NCI-H446 (cell line): ENCODE measurements at regions not wholly inside any gene's neighbourhood (a gene's known extent, or its start where the extent isn't known, plus 50 kb on each side); places are given as distances from the start of the nearest gene placed in this dataset.
A peak's percentile ranks its signal among the peaks of the same experiment; 100 is the strongest.
"Not testable (repeated sequence)": the region's sequence is repeated elsewhere in the genome, so short reads cannot be mapped to it uniquely, and the experiment has no call there.

Source experiments
- DNase-seq, 2 experiments: peaks; one replicate each; lab custom pipeline; 2025; lab: John Stamatoyannopoulos, UW

DNA sequence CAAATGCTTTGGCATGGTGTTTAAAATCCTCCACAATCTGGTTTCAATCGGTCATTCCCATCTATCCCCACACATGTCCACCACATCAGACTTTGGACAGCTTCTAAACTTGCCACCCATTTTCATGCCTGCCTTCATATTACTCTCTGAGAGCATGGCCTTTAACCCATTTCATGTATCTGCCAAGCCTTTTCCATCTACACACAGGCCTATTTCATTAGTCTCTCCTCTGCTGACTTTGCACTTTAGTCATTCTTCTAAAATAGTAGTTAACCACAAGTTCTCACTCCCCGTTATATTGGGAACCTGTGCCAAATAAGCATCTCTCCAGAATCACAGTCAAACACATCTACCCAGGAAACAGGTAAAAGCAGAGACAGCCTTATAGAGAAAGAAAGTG lies 142.2 kb downstream of the MZT1 start:
- no peak for DNase-seq

DNA sequence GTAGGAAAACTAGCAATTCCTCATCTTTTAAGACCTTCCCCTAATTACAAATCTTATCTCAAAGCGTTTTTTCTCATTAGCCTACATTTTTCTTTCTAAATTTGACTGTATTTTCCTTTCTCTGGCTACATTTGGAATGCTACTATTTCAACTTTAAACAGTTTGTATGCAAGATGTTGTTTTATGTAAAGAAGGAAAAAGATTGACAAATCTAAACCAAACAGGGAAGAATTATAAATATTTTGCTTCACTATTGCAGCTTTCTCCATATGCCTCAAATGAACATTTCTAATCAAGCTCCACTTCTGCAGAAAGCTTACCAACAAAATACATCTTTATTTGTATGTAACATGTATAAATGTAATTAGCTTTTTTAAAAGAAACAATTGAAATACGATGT lies 156.2 kb downstream of the MZT1 start:
- no peak for DNase-seq

DNA sequence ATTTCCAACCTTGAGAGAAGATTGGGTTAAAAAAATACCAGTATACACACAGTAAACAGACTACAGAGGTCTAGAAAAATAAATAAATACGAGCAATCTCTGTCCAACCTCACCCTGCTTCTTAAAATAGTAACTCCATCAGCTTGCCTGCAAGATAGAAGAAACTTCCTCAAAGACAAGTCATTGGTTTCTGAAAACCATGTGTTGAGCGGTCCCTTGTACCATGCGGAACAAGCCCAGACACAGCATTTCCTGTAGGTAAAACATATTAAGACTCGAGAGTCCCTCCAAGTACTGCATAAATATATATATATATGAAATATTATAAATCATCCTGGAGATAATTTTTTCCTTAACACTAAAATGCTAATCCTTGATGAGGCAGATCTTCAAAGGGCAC lies 157.4 kb downstream of the MZT1 start:
- no peak for DNase-seq

DNA sequence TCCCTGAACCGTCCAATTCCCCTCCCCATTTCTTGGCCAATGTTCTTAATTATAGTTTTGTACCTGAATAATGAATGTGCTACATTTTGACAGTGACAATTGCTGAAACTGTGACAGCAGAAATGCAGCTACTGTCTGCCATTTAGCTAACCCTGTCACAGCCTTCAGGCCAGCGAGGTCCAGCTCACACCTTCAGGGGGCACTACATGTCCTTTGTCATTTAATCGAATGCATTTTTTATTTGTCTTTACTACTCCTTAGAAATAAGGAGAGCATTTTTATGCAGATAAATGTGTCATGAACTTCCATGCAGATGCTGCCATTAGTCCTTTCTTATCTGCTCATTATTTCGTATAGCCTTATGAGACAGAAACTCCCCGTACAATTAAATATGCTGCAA lies 159.9 kb downstream of the MZT1 start:
- no peak for DNase-seq

DNA sequence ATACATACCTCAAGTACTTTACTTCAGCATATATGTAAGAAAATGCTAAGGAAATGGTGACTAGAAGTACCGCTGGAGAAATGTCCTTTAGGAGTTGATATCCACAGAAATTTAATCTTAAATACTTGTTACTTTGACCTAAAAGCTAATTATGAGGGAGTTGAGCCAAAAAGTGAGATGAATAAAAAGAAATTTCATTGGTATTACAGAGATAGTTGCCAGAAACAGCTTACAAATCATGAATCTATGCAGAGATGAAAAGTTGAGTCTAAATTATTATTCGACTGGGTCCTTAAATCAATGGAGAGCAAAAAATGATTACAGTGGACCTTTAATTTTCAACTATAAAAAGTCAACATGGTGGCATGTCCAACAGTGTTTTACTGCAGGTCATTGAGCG lies 160.9 kb downstream of the MZT1 start:
- no peak for DNase-seq

DNA sequence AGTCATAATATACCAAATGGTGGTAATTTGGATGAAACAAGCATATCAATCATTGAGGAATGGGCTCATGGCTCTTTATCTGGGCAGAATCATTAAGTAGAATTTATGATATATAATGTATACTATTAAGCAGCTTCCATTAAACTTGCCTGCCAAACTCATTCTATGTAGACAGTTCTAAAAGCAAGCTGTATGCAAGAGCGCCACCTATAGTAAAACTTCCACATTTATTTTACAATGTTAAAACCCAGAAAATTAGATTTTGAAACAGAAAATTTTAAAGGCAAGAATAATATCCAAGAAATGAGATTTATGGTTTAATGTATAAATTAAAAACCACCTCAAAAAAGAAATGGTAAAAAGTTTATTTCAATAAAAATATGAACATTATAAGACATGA lies 161.5 kb downstream of the MZT1 start:
- peak in 1 of 2 experiments; percentile 10 for DNase-seq

DNA sequence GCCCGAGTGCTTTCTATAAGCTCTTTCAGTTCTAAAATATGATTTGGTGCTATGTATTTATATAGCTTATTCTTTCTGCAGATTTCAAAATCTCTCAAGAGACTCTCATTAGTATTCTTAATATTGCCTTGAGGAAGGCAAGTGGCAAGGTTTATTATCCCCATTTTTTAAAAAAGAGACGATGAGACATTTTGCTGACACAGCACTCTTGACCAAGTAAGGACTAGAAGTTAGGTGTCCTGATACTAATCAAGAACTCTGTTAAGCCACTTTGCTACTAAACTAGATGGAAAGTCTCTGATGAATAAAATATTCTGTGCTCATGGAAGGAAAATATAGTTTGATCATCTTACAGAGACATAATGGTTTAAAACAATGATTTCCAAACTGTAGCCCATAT lies 164.7 kb downstream of the MZT1 start:
- DNase-seq, result no peak

DNA sequence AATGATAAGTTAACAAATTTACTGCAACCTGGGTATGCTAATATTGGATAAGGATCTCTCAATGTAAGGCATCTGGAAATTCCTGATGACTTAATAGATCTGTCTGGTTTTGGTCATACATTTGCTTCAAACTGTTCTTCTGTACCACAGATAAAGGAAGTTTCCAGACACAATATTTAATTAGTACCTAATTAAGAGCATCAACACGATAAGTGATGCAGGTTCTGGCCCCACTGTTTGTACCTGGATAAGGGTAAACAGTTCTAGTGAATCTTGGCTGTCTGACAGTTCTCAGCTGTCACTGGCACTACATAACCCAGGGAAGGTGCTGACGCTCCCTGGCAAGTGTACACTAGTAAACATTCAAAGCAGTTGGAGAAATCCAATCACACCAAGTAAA lies 165.6 kb downstream of the MZT1 start:
- no peak for DNase-seq

DNA sequence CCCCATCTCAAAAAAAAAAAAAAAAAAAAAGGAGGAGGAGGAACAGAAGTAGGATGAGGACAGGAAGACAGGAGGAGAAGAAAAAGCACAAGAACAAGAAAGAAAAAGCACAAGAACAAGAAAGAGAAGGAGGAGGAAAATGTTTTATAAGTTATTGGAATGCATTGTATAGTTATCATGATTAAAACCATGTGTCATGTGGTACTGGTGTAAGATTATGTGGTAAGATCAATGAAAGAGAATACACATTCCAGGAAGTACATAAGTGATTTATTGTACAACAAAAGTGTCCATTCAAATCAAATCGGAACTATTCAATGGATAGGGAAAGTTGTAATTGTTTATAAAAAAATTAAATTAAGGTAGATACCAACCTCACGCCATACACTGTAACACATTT lies 167.7 kb downstream of the MZT1 start:
- DNase-seq, result no peak

DNA sequence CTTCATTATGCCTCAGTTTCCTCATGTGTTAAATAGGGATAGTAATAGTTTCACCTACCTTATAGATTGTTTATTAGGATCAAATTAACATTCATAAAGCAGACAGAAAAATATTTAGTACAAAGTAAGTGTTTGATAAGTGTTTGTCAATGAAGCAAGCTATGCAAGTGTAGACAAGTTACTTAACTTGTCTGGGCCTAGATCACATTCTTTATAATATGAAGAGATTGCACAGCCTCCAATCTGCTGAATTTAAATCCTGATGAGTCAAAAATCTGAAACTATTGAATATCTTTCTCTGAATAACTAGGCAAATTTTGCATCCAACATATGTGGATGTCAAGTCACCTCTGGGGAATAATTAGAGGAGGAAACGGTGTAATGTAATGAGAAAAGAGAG lies 170.5 kb downstream of the MZT1 start:
- DNase-seq, result no peak

DNA sequence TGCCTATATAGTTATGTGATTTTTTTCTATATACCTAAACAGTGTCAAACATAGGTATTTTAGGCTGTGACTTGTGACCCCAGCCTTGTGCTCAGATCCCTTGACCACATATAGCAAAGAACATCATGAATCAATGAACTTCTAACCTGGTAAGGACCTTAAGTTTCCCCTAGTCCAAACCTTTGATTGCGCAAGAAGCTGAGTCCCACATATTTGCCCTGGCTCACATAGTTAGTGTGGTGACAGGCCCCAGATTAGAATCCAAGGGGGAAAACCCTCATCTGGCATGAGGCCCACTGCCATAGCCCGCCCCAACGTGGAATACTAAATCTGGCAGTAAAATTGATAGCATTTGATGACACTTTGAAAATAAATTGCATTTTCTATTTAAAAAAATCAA lies 171.8 kb downstream of the MZT1 start:
- no peak for DNase-seq

DNA sequence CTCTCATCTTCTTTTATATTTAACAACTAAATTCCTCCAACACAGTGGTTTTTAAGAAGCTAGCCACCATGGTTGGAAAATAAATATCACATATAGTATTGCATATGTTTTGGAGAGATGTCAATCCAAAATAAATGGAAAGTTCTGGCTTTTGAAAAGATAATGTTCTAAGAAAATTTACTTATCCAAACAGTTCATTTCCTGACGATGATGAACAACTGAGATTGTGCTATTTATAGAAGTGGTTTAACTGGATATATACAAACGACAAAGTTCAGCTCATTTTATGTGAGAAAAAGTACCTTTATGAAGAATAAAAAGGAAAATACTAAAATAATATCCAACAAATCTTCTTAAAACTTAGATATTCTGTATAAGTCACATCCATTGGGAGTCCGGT lies 174.7 kb downstream of the MZT1 start:
- DNase-seq, result no peak

DNA sequence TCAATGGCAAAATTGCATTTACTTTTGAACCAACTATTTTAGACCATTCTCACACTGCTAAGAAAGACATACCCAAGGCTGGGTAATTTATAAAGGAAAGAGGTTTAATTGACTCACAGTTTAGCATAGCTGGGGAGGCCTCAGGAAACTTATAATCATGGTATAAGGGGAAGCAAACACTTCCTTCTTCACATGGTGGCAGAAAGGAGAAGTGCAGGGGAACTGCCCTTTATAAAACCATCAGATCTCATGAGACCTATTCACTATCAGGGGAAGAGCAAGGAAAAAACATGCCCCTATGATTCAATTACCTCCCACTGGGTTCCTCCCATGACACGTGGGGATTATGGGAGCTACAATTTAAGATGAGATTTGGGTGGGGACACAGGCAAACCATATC lies 181.5 kb downstream of the MZT1 start:
- DNase-seq, result not testable (repeated sequence)

DNA sequence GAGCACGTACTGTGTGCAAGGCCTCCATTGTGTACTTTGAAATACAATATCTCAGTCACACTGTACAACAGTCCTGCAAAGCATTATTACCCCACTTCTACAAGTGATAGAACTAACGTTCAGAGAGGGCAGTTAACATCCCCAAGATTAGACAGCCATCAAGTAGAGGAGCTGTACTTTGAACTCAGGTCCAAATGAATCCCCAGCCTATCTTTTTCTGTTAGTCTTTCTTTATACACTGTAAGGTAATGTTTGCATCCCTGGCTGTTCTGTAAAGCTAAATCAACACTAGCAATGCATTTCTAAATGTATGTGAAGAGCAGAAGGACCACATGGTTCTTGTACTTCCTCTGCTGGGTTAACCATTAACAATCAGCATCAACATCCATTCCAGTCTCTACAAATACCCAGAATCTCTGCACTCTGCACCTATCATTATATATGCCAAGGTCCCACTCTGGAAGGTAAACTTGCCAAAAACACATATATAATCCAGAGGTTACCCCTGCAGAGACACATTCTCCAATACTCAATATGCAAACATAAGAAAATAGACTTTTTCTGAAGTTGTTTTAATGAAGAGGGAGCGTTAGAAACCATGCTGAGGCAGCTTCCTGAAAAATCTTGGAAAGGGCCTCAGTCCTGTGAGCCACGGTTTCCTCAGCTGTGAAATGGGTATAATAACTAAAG lies 182.3 kb downstream of the MZT1 start:
- DNase-seq, result no peak

DNA sequence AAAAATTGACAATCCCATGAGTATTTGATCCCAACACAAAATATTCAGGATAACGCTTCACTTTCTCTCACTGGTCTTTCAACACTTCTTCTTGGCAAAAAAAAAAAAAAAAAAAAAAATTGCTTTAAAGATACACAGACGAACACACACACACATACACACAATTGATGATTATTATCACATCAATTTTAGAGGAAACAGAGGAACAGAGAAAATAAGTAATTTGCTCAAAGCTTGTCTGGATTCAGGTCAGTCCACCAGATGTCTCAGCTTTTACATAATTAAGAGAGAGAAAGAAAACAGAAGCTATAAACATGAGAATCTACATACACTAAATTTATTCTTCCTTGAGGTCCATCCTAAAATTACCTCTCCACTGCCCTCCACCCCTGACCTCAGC lies 183.4 kb downstream of the MZT1 start:
- DNase-seq, result no peak

DNA sequence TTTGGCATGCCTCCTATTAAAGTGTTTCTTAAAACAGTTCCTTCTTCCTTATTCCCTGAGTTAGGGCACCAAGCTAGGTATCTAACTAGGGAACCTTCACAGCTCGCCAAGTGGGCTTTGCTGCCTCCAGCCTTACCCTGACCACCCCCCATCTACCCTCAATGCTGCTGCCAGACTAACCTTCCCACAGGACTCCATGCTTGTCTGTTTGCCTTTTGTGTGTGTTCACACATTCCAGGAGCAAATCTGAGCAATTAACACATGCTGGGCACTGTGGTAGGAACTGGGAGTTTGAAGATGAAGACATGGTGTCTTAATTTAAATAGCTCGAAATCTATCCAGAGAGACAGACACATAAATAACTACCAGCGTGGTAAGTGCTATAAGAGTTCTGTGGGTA lies 185.2 kb downstream of the MZT1 start:
- DNase-seq, result no peak

DNA sequence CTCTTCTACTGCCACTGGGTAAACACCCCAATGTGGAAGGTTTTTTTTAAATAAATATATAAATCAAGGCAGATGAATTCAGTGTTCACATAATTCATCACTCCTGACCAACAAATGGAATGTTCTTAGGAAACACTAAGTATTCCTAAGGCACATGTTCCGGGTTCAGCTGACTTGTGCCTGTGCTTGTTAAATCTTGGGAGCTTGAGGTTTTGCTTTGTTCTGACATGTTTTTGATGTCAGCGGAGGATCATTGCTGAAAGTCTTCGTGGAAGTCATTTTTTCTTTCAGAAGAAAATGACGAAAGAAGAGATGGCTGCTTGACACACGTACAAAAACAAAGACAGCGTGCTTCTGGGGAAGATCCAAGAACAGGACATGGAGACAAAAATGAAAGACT lies 185.8 kb downstream of the MZT1 start:
- DNase-seq, result no peak

DNA sequence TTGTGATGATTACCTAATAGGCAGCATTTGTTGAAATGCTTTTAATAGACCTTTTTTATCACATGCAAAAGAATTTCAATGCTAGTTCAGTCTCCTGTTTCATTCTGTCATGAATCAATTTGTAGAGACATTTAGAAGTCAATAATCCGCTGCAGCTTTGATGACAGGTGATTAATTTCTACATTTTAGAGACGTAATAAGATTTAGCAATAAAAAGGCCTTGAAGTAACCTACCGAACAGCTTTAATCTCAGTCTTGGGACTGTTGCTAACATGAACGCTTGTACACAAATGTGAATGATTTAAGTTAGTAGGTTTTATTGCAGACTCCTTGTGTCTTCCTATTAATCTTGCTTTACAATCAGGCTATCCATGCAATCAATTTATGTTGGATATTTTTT lies 186.5 kb downstream of the MZT1 start:
- DNase-seq, result no peak

DNA sequence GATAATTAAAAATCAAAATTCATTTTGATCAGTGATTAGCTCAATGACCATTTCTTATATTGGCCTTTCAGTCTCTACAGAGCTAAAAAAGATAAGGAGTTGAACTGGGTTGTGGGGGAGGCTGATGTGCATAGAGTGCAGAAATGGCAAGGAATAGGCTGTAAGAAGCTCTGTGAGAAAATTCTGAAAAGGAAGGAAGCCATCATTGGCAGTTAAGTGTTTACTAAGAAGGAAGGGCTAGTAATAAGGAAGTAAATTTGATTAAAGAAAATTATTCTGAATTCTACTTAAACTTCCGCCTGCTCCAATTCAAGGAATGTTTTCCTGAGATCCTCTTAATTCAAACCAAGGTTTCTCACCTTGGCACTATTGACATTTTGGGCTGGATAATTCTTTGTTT lies 187.5 kb downstream of the MZT1 start:
- DNase-seq, result no peak

DNA sequence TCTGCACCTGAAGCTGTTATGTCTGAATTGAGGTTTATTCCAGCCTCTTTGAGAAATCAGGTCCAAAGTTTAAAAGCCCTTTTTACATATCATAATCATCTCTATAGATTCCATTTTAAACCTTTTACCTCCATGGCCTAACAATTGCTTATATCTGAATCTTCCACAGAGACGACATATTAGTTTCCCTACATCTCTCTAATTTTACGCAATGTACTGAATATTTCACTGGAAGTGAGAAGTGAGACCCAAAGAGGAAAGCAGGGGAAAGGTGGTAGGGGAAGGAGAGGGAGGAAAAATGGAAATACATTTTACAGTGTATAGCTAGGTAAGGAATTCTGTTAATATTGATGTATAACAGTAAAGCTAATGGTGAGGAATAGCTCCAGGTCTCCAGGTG lies 189.6 kb downstream of the MZT1 start:
- DNase-seq, result no peak

DNA sequence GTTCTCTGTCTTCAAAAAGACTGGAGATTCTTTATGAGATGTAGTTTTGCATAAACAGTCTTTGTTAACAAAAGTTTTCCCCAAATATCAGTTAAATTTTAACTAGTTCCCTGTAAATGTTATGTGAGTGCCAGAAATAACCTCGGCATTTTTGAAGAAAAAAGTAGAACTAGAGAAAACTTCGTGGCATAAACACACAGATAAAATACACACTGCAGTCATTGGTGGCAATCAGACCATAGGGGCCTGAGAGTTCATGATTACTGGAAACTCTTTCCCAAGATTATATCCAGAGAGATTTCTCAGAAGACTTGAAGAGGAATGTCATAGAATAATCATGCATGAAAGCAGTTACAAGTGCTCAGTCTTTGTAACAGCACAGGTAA lies 190.0 kb downstream of the MZT1 start:
- DNase-seq, result no peak

DNA sequence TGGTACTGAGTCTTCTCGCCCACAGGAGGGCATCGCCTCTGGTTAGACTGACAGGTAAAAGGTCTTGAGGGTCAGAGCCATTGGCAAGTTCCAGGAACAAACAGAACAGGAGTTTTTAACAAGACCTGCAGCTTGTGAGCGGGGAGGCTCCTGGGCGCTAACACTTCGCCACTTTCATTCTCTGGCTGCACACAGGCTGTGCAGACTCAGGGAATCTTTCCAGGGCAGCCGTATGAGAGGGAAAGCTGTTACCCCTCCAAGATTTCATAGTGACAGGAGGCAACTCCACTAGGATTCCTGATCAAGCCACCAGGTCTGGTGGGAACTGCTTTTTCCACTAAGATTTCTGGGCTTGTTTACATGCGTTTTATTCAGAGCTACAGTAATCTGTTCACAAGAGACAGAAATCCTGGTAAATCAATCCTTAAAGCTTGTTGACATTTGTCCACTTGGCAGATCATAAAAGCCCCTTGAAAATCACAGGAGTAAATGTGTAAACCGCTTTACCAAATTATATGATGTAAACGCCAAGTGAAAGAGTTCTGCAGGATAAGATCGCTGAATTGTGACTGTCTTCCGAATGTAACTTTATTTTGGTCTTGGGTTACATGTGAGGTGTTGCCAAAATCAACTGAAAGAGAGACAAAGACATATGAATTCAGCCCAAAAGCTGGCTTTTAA lies 190.6 kb downstream of the MZT1 start:
- peak; percentile 3 to 8 for DNase-seq

DNA sequence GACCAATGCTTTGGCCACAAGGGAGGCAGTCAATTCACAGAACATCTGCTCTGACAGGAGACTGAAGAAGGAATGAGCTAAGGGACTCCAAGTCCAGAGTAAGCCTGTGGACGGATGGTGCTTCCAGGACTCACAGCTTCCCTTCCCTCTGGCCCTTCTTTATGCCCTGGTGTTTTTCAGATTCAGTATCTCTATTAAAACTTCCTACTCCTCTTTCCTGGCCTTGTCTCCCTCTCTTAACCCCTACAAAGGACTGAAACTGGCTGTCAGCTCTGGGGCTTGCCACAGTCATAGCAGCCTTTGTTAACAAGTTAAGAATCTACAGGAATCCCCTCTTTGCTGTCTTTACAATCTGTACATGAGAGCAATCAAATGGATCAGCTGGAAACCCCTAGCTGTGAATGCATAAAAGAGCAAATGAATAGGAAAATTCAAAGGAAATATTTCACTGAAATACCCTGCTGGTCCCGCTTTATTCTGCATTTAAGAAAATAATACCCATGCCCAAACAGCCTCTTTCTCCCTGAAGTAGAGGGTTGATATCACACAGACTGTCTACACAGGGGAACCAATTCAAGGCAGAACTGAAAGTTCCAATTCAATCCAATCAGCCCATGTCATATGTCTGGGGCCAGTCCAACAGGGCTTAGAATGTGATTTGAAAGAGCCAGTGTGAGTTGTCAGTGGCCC lies 192.3 kb downstream of the MZT1 start:
- DNase-seq, result no peak

DNA sequence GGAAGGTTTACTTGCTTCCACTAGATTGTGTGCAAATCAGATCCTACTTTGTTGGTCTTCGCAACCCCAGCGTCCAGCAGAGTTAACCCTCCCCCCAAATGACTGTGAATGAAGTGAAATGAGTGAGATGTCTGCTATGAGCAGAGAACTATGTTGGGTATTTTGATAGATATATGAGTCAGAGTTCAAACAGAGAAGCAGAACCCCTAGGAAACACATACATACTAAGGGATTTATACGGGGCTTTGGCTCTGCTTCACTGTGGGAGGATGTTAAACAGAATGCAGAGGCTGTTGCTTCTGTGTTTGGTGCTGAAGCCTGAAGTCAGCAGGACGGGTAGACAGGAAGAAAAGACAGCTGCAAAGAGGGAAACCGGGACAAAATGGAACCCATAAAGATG lies 197.0 kb downstream of the MZT1 start:
- no peak for DNase-seq
